Endodermal cell (in vitro differentiated cells): ENCODE measurements at regions not wholly inside any gene's neighbourhood (a gene's known extent, or its start where the extent isn't known, plus 50 kb on each side); places are given as distances from the start of the nearest gene placed in this dataset.

Source experiments
- DNase-seq: peaks from one replicate; pipeline ENCODE4 v3.0.0-alpha.2; 2017
- H3K27ac ChIP-seq: 2 replicates; pipeline ENCODE4 v1.5.1; 2013; ENCODE audit warnings: mild to moderate bottlenecking, low read depth, low read length, moderate library complexity
- H3K27me3 ChIP-seq: 2 replicates; pipeline ENCODE4 v1.6.1; 2013; ENCODE audit warnings: mild to moderate bottlenecking, low read length, moderate library complexity; ENCODE audit not compliant: insufficient read depth, control insufficient read depth, poor library complexity, severe bottlenecking
- H3K36me3 ChIP-seq: 2 replicates; pipeline ENCODE4 v1.7.0; 2013; ENCODE audit warnings: mild to moderate bottlenecking, low read length, moderate library complexity; ENCODE audit not compliant: control insufficient read depth, insufficient read depth
- H3K4me1 ChIP-seq: one replicate; pipeline ENCODE4 v1.7.0; 2013; ENCODE audit warnings: low read length; ENCODE audit not compliant: control insufficient read depth, insufficient read depth
- H3K4me3 ChIP-seq: 2 replicates; pipeline ENCODE4 v1.5.1; 2013; ENCODE audit warnings: mild to moderate bottlenecking, low read length, moderate library complexity
- H3K9ac ChIP-seq: 2 replicates; pipeline ENCODE4 v1.6.1; 2013; ENCODE audit warnings: mild to moderate bottlenecking, low read length, moderate library complexity; ENCODE audit not compliant: poor library complexity, severe bottlenecking; ENCODE audit errors: extremely low read depth
- H3K9me3 ChIP-seq: 2 replicates; pipeline ENCODE4 v1.6.1; 2013; ENCODE audit warnings: mild to moderate bottlenecking, low read length, moderate library complexity; ENCODE audit not compliant: control insufficient read depth
- H3K27ac Mint-ChIP-seq: 2 replicates; pipeline ENCODE4 v1.8.0; 2020; ENCODE audit warnings: mixed read lengths
- H3K27me3 Mint-ChIP-seq: 2 replicates; pipeline ENCODE4 v1.8.0; 2021; ENCODE audit warnings: mild to moderate bottlenecking, mixed read lengths; ENCODE audit not compliant: insufficient read depth
- H3K36me3 Mint-ChIP-seq: 2 replicates; pipeline ENCODE4 v1.8.0; 2020; ENCODE audit warnings: low read depth, mixed read lengths
- H3K4me1 Mint-ChIP-seq: 2 replicates; pipeline ENCODE4 v1.8.0; 2020; ENCODE audit warnings: mixed read lengths
- H3K4me3 Mint-ChIP-seq: 2 replicates; pipeline ENCODE4 v1.8.0; 2020; ENCODE audit warnings: mild to moderate bottlenecking, moderate library complexity, mixed read lengths
- H3K9me3 Mint-ChIP-seq: 2 replicates; pipeline ENCODE4 v1.8.0; 2020; ENCODE audit warnings: mild to moderate bottlenecking, mixed read lengths
- CTCF ChIP-seq: fragments of 200-600 bp; sonication (generic); conservative IDR thresholded peaks from 2 replicates; pipeline ENCODE4 v1.5.0; 2021; ENCODE audit warnings: antibody characterized with exemption, mild to moderate bottlenecking
- WGBS, 2 experiments: methylation state at CpG; one replicate each; pipeline versions ENCODE4 v1.1.5 to v1.1.7; 2013; ENCODE audit warnings: missing lambda C conversion rate in 2 of 2, mixed read lengths in 1 of 2; ENCODE audit not compliant: insufficient coverage in 1 of 2, insufficient read length in 1 of 2; 5-methylcytosine and 5-hydroxymethylcytosine counted together

GRCh38 chr4:180009316-180009715 lies 2233.9 kb upstream of the TENM3 start:
- H3K9ac ChIP-seq: no peak overlapping the region
- 94% methylated on average over 1 of the region's 2 CpGs; no CpG with 5 or more reads in 1 of the 2 experiments for WGBS, 2 experiments
- Mint-ChIP-seq H3K4me1 (no peaks in the 10 kb centered on the region), H3K27me3 (no peaks in the 10 kb centered on the region), H3K4me3 (no peak overlapping the region), H3K9me3 (no peaks in the 10 kb centered on the region), H3K36me3 (no peaks in the 10 kb centered on the region), H3K27ac (no peak overlapping the region)
- no peaks in the 10 kb centered on the region for H3K4me1 ChIP-seq
- H3K36me3 ChIP-seq: no peaks in the 10 kb centered on the region
- H3K4me3 ChIP-seq: no peak overlapping the region
- H3K27ac ChIP-seq: no peak overlapping the region
- no peaks in the 10 kb centered on the region for H3K9me3 ChIP-seq
- no peaks in the 10 kb centered on the region for H3K27me3 ChIP-seq
- no peak for TF ChIP-seq CTCF
- no peak for DNase-seq

DNA sequence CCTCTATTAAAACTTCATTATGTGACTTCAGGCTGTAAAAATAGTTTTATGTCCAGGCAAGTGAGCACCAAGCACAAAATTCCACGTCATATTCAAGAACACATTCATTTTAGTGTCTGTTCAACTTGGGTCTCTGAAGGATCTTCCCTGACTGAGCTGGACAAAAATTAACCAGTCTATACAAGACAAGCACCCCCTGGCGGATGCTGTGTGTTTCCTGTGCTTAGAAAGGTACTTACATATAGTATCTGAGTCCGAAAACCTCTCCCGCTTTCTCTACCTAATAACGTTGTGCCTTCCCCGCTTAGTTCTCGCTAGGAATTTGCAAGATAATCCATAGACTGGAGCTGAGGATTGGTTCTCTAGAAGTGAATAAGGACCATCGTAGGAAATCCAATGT lies 2214.5 kb upstream of the TENM3 start:
- DNase-seq: peak; percentile 89
- Histone ChIP-seq H3K36me3 (no peaks in the 10 kb centered on the region), H3K4me1 (no peaks in the 10 kb centered on the region), H3K4me3 (no peak overlapping the region), H3K27me3 (no peaks in the 10 kb centered on the region), H3K9me3 (no peaks in the 10 kb centered on the region), H3K27ac (no peak overlapping the region), H3K9ac (no peak overlapping the region)
- Mint-ChIP-seq H3K36me3 (no peaks in the 10 kb centered on the region), H3K4me1 (no peaks in the 10 kb centered on the region), H3K4me3 (no peak overlapping the region), H3K27ac (no peak overlapping the region), H3K27me3 (no peaks in the 10 kb centered on the region), H3K9me3 (no peaks in the 10 kb centered on the region)
- TF ChIP-seq CTCF: peak; percentile 82
- WGBS, 2 experiments: 78 to 81% methylated on average over 6 to 8 of the region's 8 CpGs

- Histone ChIP-seq H3K9ac (no peak overlapping the region), H3K4me1 (no peaks in the 10 kb centered on the region)
- no peaks in the 10 kb centered on the region for H3K36me3 Mint-ChIP-seq
These were observed 2211.9 kb upstream of the TENM3 start for GRCh38 chr4:180031330-180031729.

More at GRCh38 chr4:180031330-180031729, 2211.9 kb upstream of the TENM3 start:
- Histone ChIP-seq H3K27ac (no peak overlapping the region), H3K4me3 (no peak overlapping the region), H3K36me3 (no peaks in the 10 kb centered on the region), H3K27me3 (no peaks in the 10 kb centered on the region), H3K9me3 (no peaks in the 10 kb centered on the region)
- Mint-ChIP-seq H3K4me1 (no peaks in the 10 kb centered on the region), H3K4me3 (no peak overlapping the region), H3K27me3 (peaks cover 2% of the 10 kb centered on the region), H3K9me3 (no peaks in the 10 kb centered on the region), H3K27ac (no peak overlapping the region)
- WGBS, 2 experiments: 100% methylated on average over 1 of the region's 1 CpG; no CpG with 5 or more reads in 1 of the 2 experiments
- no peak for TF ChIP-seq CTCF
- DNase-seq: no peak
